Brain microvascular endothelial cell (primary cell): ENCODE measurements at regions not wholly inside any gene's neighbourhood (a gene's known extent, or its start where the extent isn't known, plus 50 kb on each side); places are given as distances from the start of the nearest gene placed in this dataset.

Experiments used
- DNase-seq: peaks from one replicate; pipeline ENCODE4 v3.0.0-alpha.2; 2020
- H3K27ac ChIP-seq: fragments of 250-450 bp; sonication (Bioruptor Pico); 2 replicates; pipeline ENCODE4 v1.5.1; 2020; ENCODE audit warnings: mild to moderate bottlenecking, moderate library complexity
- H3K27me3 ChIP-seq: fragments of 250-450 bp; sonication (Bioruptor Pico); replicated peaks from 2 replicates; pipeline ENCODE4 v1.5.1; 2020; ENCODE audit warnings: mild to moderate bottlenecking
- H3K36me3 ChIP-seq: fragments of 250-450 bp; sonication (Bioruptor Pico); replicated peaks from 2 replicates; pipeline ENCODE4 v1.5.1; 2020; ENCODE audit warnings: mild to moderate bottlenecking
- H3K4me3 ChIP-seq: 2 replicates; pipeline ENCODE4 v1.5.1; 2011; ENCODE audit warnings: low read depth, mild to moderate bottlenecking, control low read depth, low read length, moderate library complexity
- CTCF ChIP-seq: IDR thresholded peaks from 2 replicates; pipeline ENCODE4 v1.5.1; 2011; ENCODE audit warnings: low read depth, mild to moderate bottlenecking, moderate library complexity, low read length, control low read depth, inconsistent platforms; ENCODE audit errors: missing control alignments
- in situ Hi-C: cut with HindIII; loops from 2 replicates; pipeline ENCODE4 v1.10.0; 2017; ENCODE audit warnings: low sequenced_read_pairs, low pct_ligation_motif_present

GRCh38 chr5:136703036-136703435 lies 337.7 kb upstream of the TRPC7 start:
- Histone ChIP-seq H3K4me3 (no peak overlapping the region), H3K27ac (no peak overlapping the region), H3K36me3 (no peaks in the 10 kb centered on the region), H3K27me3 (no peaks in the 10 kb centered on the region)
- DNase-seq: no peak
- TF ChIP-seq CTCF: no peak
- in situ Hi-C loops: no loop called here

GRCh38 chr5:136701191-136701590 lies 335.8 kb upstream of the TRPC7 start:
- H3K27ac ChIP-seq: no peak overlapping the region
- no peak for DNase-seq
- no peaks in the 10 kb centered on the region for H3K27me3 ChIP-seq
- no peaks in the 10 kb centered on the region for H3K36me3 ChIP-seq
- no peak overlapping the region for H3K4me3 ChIP-seq
- no peak for TF ChIP-seq CTCF
- in situ Hi-C loops: no loop called here

GRCh38 chr5:136699651-136700050 lies 334.3 kb upstream of the TRPC7 start:
- no peak for TF ChIP-seq CTCF
- Histone ChIP-seq H3K27ac (no peak overlapping the region), H3K27me3 (no peaks in the 10 kb centered on the region), H3K36me3 (no peaks in the 10 kb centered on the region), H3K4me3 (no peak overlapping the region)
- in situ Hi-C loops: no loop called here
- no peak for DNase-seq

GRCh38 chr5:136698970-136699369 lies 333.6 kb upstream of the TRPC7 start:
- H3K36me3 ChIP-seq: no peaks in the 10 kb centered on the region
- no peak for DNase-seq
- TF ChIP-seq CTCF: no peak
- H3K27ac ChIP-seq: no peak overlapping the region
- H3K27me3 ChIP-seq: no peaks in the 10 kb centered on the region
- in situ Hi-C loops: no loop called here
- no peak overlapping the region for H3K4me3 ChIP-seq

- Histone ChIP-seq H3K36me3 (no peaks in the 10 kb centered on the region), H3K27me3 (no peaks in the 10 kb centered on the region), H3K27ac (no peak overlapping the region), H3K4me3 (no peak overlapping the region)
- TF ChIP-seq CTCF: no peak
- in situ Hi-C loops: no loop called here
- no peak for DNase-seq
Measured at GRCh38 chr5:136694258-136694657, 328.9 kb upstream of the TRPC7 start.

- no peaks in the 10 kb centered on the region for H3K27me3 ChIP-seq
- in situ Hi-C loops: no loop called here
Measured at GRCh38 chr5:136689552-136689951, 324.2 kb upstream of the TRPC7 start.

More at GRCh38 chr5:136689552-136689951, 324.2 kb upstream of the TRPC7 start:
- no peak for DNase-seq
- no peak for TF ChIP-seq CTCF
- H3K27ac ChIP-seq: no peak overlapping the region
- H3K36me3 ChIP-seq: no peaks in the 10 kb centered on the region
- H3K4me3 ChIP-seq: no peak overlapping the region
